ENCODE measurements at regions not wholly inside any gene's neighbourhood (a gene's known extent, or its start where the extent isn't known, plus 50 kb on each side); places are given as distances from the start of the nearest gene placed in this dataset.
"Not testable (repeated sequence)": the region's sequence is repeated elsewhere in the genome, so short reads cannot be mapped to it uniquely, and the experiment has no call there.

GRCh38 chr1:182203191-182203875 lies 141.8 kb upstream of the ZNF648 start:
- H3K23me2 ChIP-seq (ENCODE audit: insufficient read length, low read depth, low read length, poor library complexity, severe bottlenecking) = no peaks in the 10 kb centered on the region
- H4K8ac ChIP-seq (replicated peaks; ENCODE audit: insufficient read length, low read depth, low read length) = no peak overlapping the region
- no peaks in the 10 kb centered on the region for H4K20me1 ChIP-seq (ENCODE audit: control insufficient read depth, insufficient read depth, insufficient read length)
- no peak overlapping the region for H2BK15ac ChIP-seq (ENCODE audit: low read depth, low read length)
- no peak overlapping the region for H3T11ph ChIP-seq (ENCODE audit: low read length)
- DNase-seq = no peak
- no peaks in the 10 kb centered on the region for H3K4me1 ChIP-seq (ENCODE audit: insufficient read depth, low read length)
- no peak overlapping the region for H3K9ac ChIP-seq (ENCODE audit: extremely low read depth, insufficient read length, low read length)
- H3K27ac ChIP-seq (ENCODE audit: insufficient read length, low read depth, low read length) = no peak overlapping the region
- no peak overlapping the region for H3K56ac ChIP-seq (ENCODE audit: insufficient read length, low read depth, low read length)
- peaks cover 6 to 11% of the 10 kb centered on the region in 2 experiments; a peak in 3 of 4 replicates for H3K4me1 Mint-ChIP-seq
- no CpG with 5 or more reads among the region's 2 CpGs for WGBS (ENCODE audit: extremely low coverage, insufficient read length, low lambda C conversion rate)
- no peak overlapping the region for H4K91ac ChIP-seq (ENCODE audit: insufficient read length, low read depth, low read length)
- no peaks in the 10 kb centered on the region for H3K36me3 Mint-ChIP-seq (ENCODE audit: insufficient read depth in 1 of 3, low read depth in 3 of 3)
- no peak overlapping the region for H3K27ac Mint-ChIP-seq
- H3K9me3 ChIP-seq (ENCODE audit: control insufficient read depth, low read depth, low read length) = no peaks in the 10 kb centered on the region
- H2BK20ac ChIP-seq (ENCODE audit: low read depth, low read length, poor library complexity, severe bottlenecking) = no peak overlapping the region
- no peaks in the 10 kb centered on the region for H3K27me3 ChIP-seq (ENCODE audit: insufficient read depth, low read length)
- no peaks in the 10 kb centered on the region for H3K79me1 ChIP-seq (ENCODE audit: insufficient read depth, low read depth, low read length, poor library complexity, severe bottlenecking)
- H4K5ac ChIP-seq (ENCODE audit: insufficient read length, low read depth, low read length) = no peak overlapping the region
- no peak overlapping the region for H3K4ac ChIP-seq (ENCODE audit: low read depth, low read length)
- TF ChIP-seq, protein P1, sequence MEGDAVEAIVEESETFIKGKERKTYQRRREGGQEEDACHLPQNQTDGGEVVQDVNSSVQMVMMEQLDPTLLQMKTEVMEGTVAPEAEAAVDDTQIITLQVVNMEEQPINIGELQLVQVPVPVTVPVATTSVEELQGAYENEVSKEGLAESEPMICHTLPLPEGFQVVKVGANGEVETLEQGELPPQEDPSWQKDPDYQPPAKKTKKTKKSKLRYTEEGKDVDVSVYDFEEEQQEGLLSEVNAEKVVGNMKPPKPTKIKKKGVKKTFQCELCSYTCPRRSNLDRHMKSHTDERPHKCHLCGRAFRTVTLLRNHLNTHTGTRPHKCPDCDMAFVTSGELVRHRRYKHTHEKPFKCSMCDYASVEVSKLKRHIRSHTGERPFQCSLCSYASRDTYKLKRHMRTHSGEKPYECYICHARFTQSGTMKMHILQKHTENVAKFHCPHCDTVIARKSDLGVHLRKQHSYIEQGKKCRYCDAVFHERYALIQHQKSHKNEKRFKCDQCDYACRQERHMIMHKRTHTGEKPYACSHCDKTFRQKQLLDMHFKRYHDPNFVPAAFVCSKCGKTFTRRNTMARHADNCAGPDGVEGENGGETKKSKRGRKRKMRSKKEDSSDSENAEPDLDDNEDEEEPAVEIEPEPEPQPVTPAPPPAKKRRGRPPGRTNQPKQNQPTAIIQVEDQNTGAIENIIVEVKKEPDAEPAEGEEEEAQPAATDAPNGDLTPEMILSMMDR (conservative IDR thresholded peaks at IDR 0.05) = no peak
- no peak overlapping the region for H2AFZ ChIP-seq (ENCODE audit: low read length)
- no peak overlapping the region for H2AK5ac ChIP-seq (ENCODE audit: insufficient read length, low read length)
- H3K27me3 Mint-ChIP-seq (ENCODE audit: low read depth) = no peaks in the 10 kb centered on the region; the same call in 1 of the 2 replicates
- no peak overlapping the region for H2BK12ac ChIP-seq (ENCODE audit: insufficient read length, low read depth, low read length)
- H3K79me2 ChIP-seq (ENCODE audit: insufficient read depth, low read length) = no peaks in the 10 kb centered on the region
- no peaks in the 10 kb centered on the region; a peak in 1 of 5 replicates for H3K9me3 Mint-ChIP-seq
- no peak overlapping the region for H3K14ac ChIP-seq (ENCODE audit: insufficient read depth, low read length)
- no peak overlapping the region for H3K18ac ChIP-seq (ENCODE audit: insufficient read length, low read depth, low read length)
- no peak overlapping the region for H3K4me3 Mint-ChIP-seq
- H3K23ac ChIP-seq (ENCODE audit: insufficient read length, low read depth, low read length) = no peak overlapping the region
- no peak overlapping the region for H3K4me2 ChIP-seq (ENCODE audit: insufficient read depth, insufficient read length, low read length)
- no peak overlapping the region for H2BK120ac ChIP-seq (ENCODE audit: low read depth, low read length, poor library complexity, severe bottlenecking)
- no peak overlapping the region for H2BK5ac ChIP-seq (ENCODE audit: insufficient read length, low read length)

GRCh38 chr1:182201490-182201889 lies 140.0 kb upstream of the ZNF648 start:
- not testable (repeated sequence) for H3K4me1 Mint-ChIP-seq; H3T11ph ChIP-seq (ENCODE audit: low read length); H3K27ac ChIP-seq (ENCODE audit: insufficient read length, low read depth, low read length); H3K18ac ChIP-seq (ENCODE audit: insufficient read length, low read depth, low read length); H3K4ac ChIP-seq (ENCODE audit: low read depth, low read length); H4K5ac ChIP-seq (ENCODE audit: insufficient read length, low read depth, low read length); H3K9ac ChIP-seq (ENCODE audit: extremely low read depth, insufficient read length, low read length); H2BK120ac ChIP-seq (ENCODE audit: low read depth, low read length, poor library complexity, severe bottlenecking); H3K14ac ChIP-seq (ENCODE audit: insufficient read depth, low read length); H2BK15ac ChIP-seq (ENCODE audit: low read depth, low read length); H2AK5ac ChIP-seq (ENCODE audit: insufficient read length, low read length); H3K23me2 ChIP-seq (ENCODE audit: insufficient read length, low read depth, low read length, poor library complexity, severe bottlenecking); H3K27me3 ChIP-seq (ENCODE audit: insufficient read depth, low read length); DNase-seq; H2BK20ac ChIP-seq (ENCODE audit: low read depth, low read length, poor library complexity, severe bottlenecking); H3K9me3 Mint-ChIP-seq; H4K20me1 ChIP-seq (ENCODE audit: control insufficient read depth, insufficient read depth, insufficient read length); H2AFZ ChIP-seq (ENCODE audit: low read length); H2BK5ac ChIP-seq (ENCODE audit: insufficient read length, low read length); H3K27me3 Mint-ChIP-seq (ENCODE audit: low read depth); H3K4me3 Mint-ChIP-seq; H3K4me1 ChIP-seq (ENCODE audit: insufficient read depth, low read length); H3K27ac Mint-ChIP-seq; H3K79me1 ChIP-seq (ENCODE audit: insufficient read depth, low read depth, low read length, poor library complexity, severe bottlenecking); H3K56ac ChIP-seq (ENCODE audit: insufficient read length, low read depth, low read length); H4K8ac ChIP-seq (replicated peaks; ENCODE audit: insufficient read length, low read depth, low read length); H2BK12ac ChIP-seq (ENCODE audit: insufficient read length, low read depth, low read length); H3K4me2 ChIP-seq (ENCODE audit: insufficient read depth, insufficient read length, low read length); H3K79me2 ChIP-seq (ENCODE audit: insufficient read depth, low read length); H3K9me3 ChIP-seq (ENCODE audit: control insufficient read depth, low read depth, low read length); H4K91ac ChIP-seq (ENCODE audit: insufficient read length, low read depth, low read length); H3K36me3 Mint-ChIP-seq (ENCODE audit: insufficient read depth in 1 of 3, low read depth in 3 of 3); H3K23ac ChIP-seq (ENCODE audit: insufficient read length, low read depth, low read length)
- whole genome bisulfite sequencing (ENCODE audit: extremely low coverage, insufficient read length, low lambda C conversion rate) = no CpG with 5 or more reads among the region's 7 CpGs

Measured in H9 (cell line).